Liver (tissue), 8 donors: ENCODE measurements at regions not wholly inside any gene's neighbourhood (a gene's known extent, or its start where the extent isn't known, plus 50 kb on each side); places are given as distances from the start of the nearest gene placed in this dataset.

Experiments
- DNase-seq: peaks from one replicate; pipeline ENCODE4 v3.0.0-alpha.2; 2017; ENCODE audit warnings: low spot score
- H3K27ac ChIP-seq, 2 donors: one replicate each; pipeline ENCODE4 v1.7.0; 2013; ENCODE audit warnings: inconsistent platforms in 2 of 2, low read length in 2 of 2, control low read depth in 1 of 2, low read depth in 1 of 2, mild to moderate bottlenecking in 1 of 2
- H3K27me3 ChIP-seq, 4 donors: one replicate each; pipeline versions ENCODE4 v1.6.1 to v1.7.0; 2013; ENCODE audit warnings: low read length in 3 of 4, inconsistent platforms in 1 of 4, mild to moderate bottlenecking in 1 of 4, moderate library complexity in 1 of 4; ENCODE audit not compliant: control insufficient read depth in 4 of 4, insufficient read depth in 4 of 4
- H3K36me3 ChIP-seq, 4 donors: one replicate each; pipeline versions ENCODE4 v1.6.1 to v1.7.0; 2013; ENCODE audit warnings: low read length in 3 of 4, mild to moderate bottlenecking in 3 of 4, low read depth in 1 of 4, moderate library complexity in 1 of 4; ENCODE audit not compliant: control insufficient read depth in 4 of 4, insufficient read depth in 3 of 4
- H3K4me1 ChIP-seq, 4 donors: one replicate each; pipeline versions ENCODE4 v1.6.1 to v1.7.0; 2013; ENCODE audit warnings: low read length in 3 of 4, mild to moderate bottlenecking in 3 of 4, moderate library complexity in 1 of 4; ENCODE audit not compliant: control insufficient read depth in 4 of 4, insufficient read depth in 4 of 4
- H3K4me3 ChIP-seq, 3 donors: one replicate each; pipeline versions ENCODE4 v1.6.1 to v1.7.0; 2013; ENCODE audit warnings: low read length in 3 of 3, control low read depth in 1 of 3, low read depth in 1 of 3, mild to moderate bottlenecking in 1 of 3
- H3K9ac ChIP-seq, 2 donors: one replicate each; pipeline ENCODE4 v1.7.0; 2013; ENCODE audit warnings: low read length in 2 of 2, mild to moderate bottlenecking in 2 of 2, moderate library complexity in 2 of 2, control low read depth in 1 of 2, low read depth in 1 of 2
- H3K9me3 ChIP-seq, 4 donors: one replicate each; pipeline versions ENCODE4 v1.6.1 to v1.7.0; 2013; ENCODE audit warnings: low read length in 3 of 4; ENCODE audit not compliant: control insufficient read depth in 4 of 4
- ATF3 ChIP-seq: IDR thresholded peaks from 2 replicates; pipeline ENCODE4 v1.6.1; 2016; ENCODE audit warnings: antibody characterized with exemption
- CTCF ChIP-seq: fragments of 150-350 bp; IDR thresholded peaks from 2 replicates; pipeline ENCODE4 v1.5.1; 2017; ENCODE audit warnings: improper control_type of control experiment, low read depth, low read length; ENCODE audit not compliant: missing input control
- EGR1 ChIP-seq, 2 donors: IDR thresholded peaks; 2 replicates each; pipeline ENCODE4 v1.6.1; 2016 to 2018; ENCODE audit warnings: antibody characterized with exemption in 2 of 2, low read depth in 2 of 2
- FOXA1 ChIP-seq: IDR thresholded peaks from 2 replicates; pipeline ENCODE4 v1.6.1; 2016; ENCODE audit warnings: antibody characterized with exemption
- FOXA2 ChIP-seq: IDR thresholded peaks from 2 replicates; pipeline ENCODE4 v1.6.1; 2016; ENCODE audit warnings: antibody characterized with exemption
- GABPA ChIP-seq, 2 donors: IDR thresholded peaks in 1 of 2; conservative IDR thresholded peaks in 1 of 2; 2 replicates each; pipeline ENCODE4 v1.6.1; 2016; ENCODE audit warnings: antibody characterized with exemption in 2 of 2, mild to moderate bottlenecking in 1 of 2, moderate library complexity in 1 of 2
- HNF4A ChIP-seq, 2 donors: conservative IDR thresholded peaks; 2 replicates each; pipeline ENCODE4 v1.6.1; 2016; ENCODE audit warnings: antibody characterized with exemption in 2 of 2, mild to moderate bottlenecking in 2 of 2
- HNF4G ChIP-seq: IDR thresholded peaks from 2 replicates; pipeline ENCODE4 v1.6.1; 2016; ENCODE audit warnings: antibody characterized with exemption
- JUND ChIP-seq, 2 donors: IDR thresholded peaks; 2 replicates each; pipeline ENCODE4 v1.6.1; 2016; ENCODE audit warnings: antibody characterized with exemption in 2 of 2
- MAX ChIP-seq: IDR thresholded peaks from 2 replicates; pipeline ENCODE4 v1.6.1; 2016; ENCODE audit warnings: antibody characterized with exemption
- NR2F2 ChIP-seq: IDR thresholded peaks from 2 replicates; pipeline ENCODE4 v1.6.1; 2016; ENCODE audit warnings: antibody characterized with exemption
- RAD21 ChIP-seq, 2 donors: IDR thresholded peaks; 2 replicates each; pipeline ENCODE4 v1.6.1; 2016; ENCODE audit warnings: antibody characterized with exemption in 2 of 2, mild to moderate bottlenecking in 2 of 2
- REST ChIP-seq: IDR thresholded peaks from 2 replicates; pipeline ENCODE4 v1.6.1; 2016; ENCODE audit warnings: antibody characterized with exemption, mild to moderate bottlenecking
- RXRA ChIP-seq, 2 donors: IDR thresholded peaks; 2 replicates each; pipeline ENCODE4 v1.6.1; 2017 to 2018; ENCODE audit warnings: antibody characterized with exemption in 2 of 2, mild to moderate bottlenecking in 1 of 2
- SP1 ChIP-seq: IDR thresholded peaks from 2 replicates; pipeline ENCODE4 v1.6.1; 2018; ENCODE audit warnings: antibody characterized with exemption, mild to moderate bottlenecking
- TAF1 ChIP-seq: conservative IDR thresholded peaks from 2 replicates; pipeline ENCODE4 v1.6.1; 2016; ENCODE audit warnings: antibody characterized with exemption, mild to moderate bottlenecking
- YY1 ChIP-seq: IDR thresholded peaks from 2 replicates; pipeline ENCODE4 v1.6.1; 2016; ENCODE audit warnings: antibody characterized with exemption, mild to moderate bottlenecking
- ZBTB33 ChIP-seq: IDR thresholded peaks from 2 replicates; pipeline ENCODE4 v1.6.1; 2016; ENCODE audit warnings: antibody characterized with exemption
- WGBS: extraction: QIAGEN DNeasy Blood & Tissue Kit; methylation state at CpG from one replicate; pipeline ENCODE4 v1.1.7; 2013; 5-methylcytosine and 5-hydroxymethylcytosine counted together
- donor health status: healthy.
- donor health status: healthy.
- donor health status: healthy.
- donor health status: healthy.
- donor health status: healthy.

- Histone ChIP-seq H3K4me1 (no peaks in the 10 kb centered on the region), H3K27me3 (no peaks in the 10 kb centered on the region), H3K9me3 (no peaks in the 10 kb centered on the region), H3K36me3 (no peaks in the 10 kb centered on the region), H3K27ac (no peak overlapping the region), H3K9ac (no peak overlapping the region), H3K4me3 (no peak overlapping the region)
- DNase-seq = no peak
- TF ChIP-seq YY1 = no peak
- TF ChIP-seq EGR1 (IDR thresholded peaks at IDR 0.05; ENCODE audit: low read depth in 2 of 2) = no peak
- TF ChIP-seq REST = no peak
- TF ChIP-seq HNF4G = no peak
- no peak for TF ChIP-seq HNF4A (conservative IDR thresholded peaks at IDR 0.05)
- TF ChIP-seq MAX = no peak
- no peak for TF ChIP-seq JUND (IDR thresholded peaks at IDR 0.05)
- no peak for TF ChIP-seq GABPA (IDR thresholded peaks at IDR 0.05 in 1 of 2, conservative IDR thresholded peaks at IDR 0.05 in 1 of 2)
- no peak for TF ChIP-seq ZBTB33
- TF ChIP-seq RXRA (IDR thresholded peaks at IDR 0.05) = no peak
- TF ChIP-seq TAF1 = no peak
- no peak for TF ChIP-seq SP1
- no peak for TF ChIP-seq CTCF
- 78% methylated on average over 6 of the region's 6 CpGs for WGBS
These were observed 193.5 kb upstream of the NEBL start for GRCh38 chr10:21090609-21091082.

GRCh38 chr10:21087476-21087875 lies 190.4 kb upstream of the NEBL start:
- TF ChIP-seq SP1 = no peak
- TF ChIP-seq FOXA1 = no peak
- TF ChIP-seq YY1 = no peak
- no peak for TF ChIP-seq NR2F2
- no peak for TF ChIP-seq JUND (IDR thresholded peaks at IDR 0.05)
- TF ChIP-seq ZBTB33 = no peak
- TF ChIP-seq ATF3 = no peak
- no peak for TF ChIP-seq TAF1
- no peak for TF ChIP-seq HNF4A (conservative IDR thresholded peaks at IDR 0.05)
- no peak for TF ChIP-seq FOXA2
- TF ChIP-seq EGR1 (IDR thresholded peaks at IDR 0.05; ENCODE audit: low read depth in 2 of 2) = no peak
- no peak for TF ChIP-seq RAD21 (IDR thresholded peaks at IDR 0.05)
- Histone ChIP-seq H3K4me1 (no peaks in the 10 kb centered on the region), H3K4me3 (no peak overlapping the region), H3K27me3 (no peaks in the 10 kb centered on the region), H3K36me3 (no peaks in the 10 kb centered on the region), H3K9me3 (no peaks in the 10 kb centered on the region), H3K9ac (no peak overlapping the region), H3K27ac (no peak overlapping the region)
- DNase-seq = no peak
- 88% methylated on average over 4 of the region's 4 CpGs for WGBS
